Activated CD8-positive, alpha-beta memory T cell treated with anti-CD3 and anti-CD28 coated beads for 24 hours (primary cell): ENCODE measurements at regions not wholly inside any gene's neighbourhood (a gene's known extent, or its start where the extent isn't known, plus 50 kb on each side); places are given as distances from the start of the nearest gene placed in this dataset.

Experiments
- DNase-seq: peaks from one replicate; pipeline ENCODE4 v3.0.0-alpha.2; 2020

GRCh38 chr18:24629921-24630320, 169.5 kb downstream of the HRH4 start:
- DNase-seq = no peak

GRCh38 chr18:24630346-24630880, 170.0 kb downstream of the HRH4 start:
- DNase-seq = no peak

- no peak for DNase-seq
Observed at GRCh38 chr18:24631243-24632025, 171.0 kb downstream of the HRH4 start.

GRCh38 chr18:24632158-24632988, 171.9 kb downstream of the HRH4 start:
- DNase-seq = no peak

- DNase-seq = no peak
Observed at GRCh38 chr18:24633121-24633520, 172.7 kb downstream of the HRH4 start.

GRCh38 chr18:24649571-24649970, 189.1 kb downstream of the HRH4 start:
- DNase-seq = no peak

- DNase-seq = no peak
Observed at GRCh38 chr18:24651434-24651833, 191.0 kb downstream of the HRH4 start.

- DNase-seq = no peak
Observed at GRCh38 chr18:24656050-24656449, 195.6 kb downstream of the HRH4 start.

GRCh38 chr18:24656551-24657443, 196.4 kb downstream of the HRH4 start:
- DNase-seq = no peak

- DNase-seq = no peak
Observed at GRCh38 chr18:24657444-24657842, 197.0 kb downstream of the HRH4 start.

GRCh38 chr18:24658302-24658701, 197.9 kb downstream of the HRH4 start:
- no peak for DNase-seq

- DNase-seq = peak; percentile 60
Observed at GRCh38 chr18:24659827-24660720, 199.6 kb downstream of the HRH4 start.

- no peak for DNase-seq
Observed at GRCh38 chr18:24660956-24661355, 200.5 kb downstream of the HRH4 start.

- no peak for DNase-seq
Observed at GRCh38 chr18:24662412-24662821, 202.0 kb downstream of the HRH4 start.

- no peak for DNase-seq
Observed at GRCh38 chr18:24663026-24663425, 202.6 kb downstream of the HRH4 start.

GRCh38 chr18:24669015-24669414, 208.6 kb downstream of the HRH4 start:
- no peak for DNase-seq

GRCh38 chr18:24669502-24669901, 209.1 kb downstream of the HRH4 start:
- DNase-seq = no peak

- DNase-seq = no peak
Observed at GRCh38 chr18:24672165-24672941, 211.9 kb downstream of the HRH4 start.

- no peak for DNase-seq
Observed at GRCh38 chr18:24674200-24674599, 213.8 kb downstream of the HRH4 start.

GRCh38 chr18:24674605-24675004, 214.2 kb downstream of the HRH4 start:
- DNase-seq = no peak

- DNase-seq = no peak
Observed at GRCh38 chr18:24677011-24677410, 216.6 kb downstream of the HRH4 start.
